Hindlimb muscle (tissue), 1 donor: ENCODE measurements at regions not wholly inside any gene's neighbourhood (a gene's known extent, or its start where the extent isn't known, plus 50 kb on each side); places are given as distances from the start of the nearest gene placed in this dataset.

Experiments
- DNase-seq: peaks from one replicate; pipeline ENCODE4 v3.0.0-alpha.2; 2013

GRCh38 chr3:16658004-16658924 lies 53.0 kb upstream of the DAZL start:
- DNase-seq, result no peak

- no peak for DNase-seq
Observed at GRCh38 chr3:16658925-16659793, 53.9 kb upstream of the DAZL start.

GRCh38 chr3:16663854-16664712 lies 58.9 kb upstream of the DAZL start:
- no peak for DNase-seq

GRCh38 chr3:16665282-16665741 lies 60.1 kb upstream of the DAZL start:
- no peak for DNase-seq

- no peak for DNase-seq
Observed at GRCh38 chr3:16666206-16666605, 61.0 kb upstream of the DAZL start.

GRCh38 chr3:16667633-16668032 lies 62.4 kb upstream of the DAZL start:
- DNase-seq, result no peak

GRCh38 chr3:16668776-16669545 lies 63.7 kb upstream of the DAZL start:
- peak; percentile 16 for DNase-seq

GRCh38 chr3:16670191-16670590 lies 65.0 kb upstream of the DAZL start:
- DNase-seq, result no peak

- DNase-seq, result no peak
Observed at GRCh38 chr3:16671690-16672089, 66.5 kb upstream of the DAZL start.

- no peak for DNase-seq
Observed at GRCh38 chr3:16673530-16673929, 68.3 kb upstream of the DAZL start.

- DNase-seq, result no peak
Observed at GRCh38 chr3:16675805-16676204, 70.6 kb upstream of the DAZL start.

- no peak for DNase-seq
Observed at GRCh38 chr3:16686679-16687078, 81.5 kb upstream of the DAZL start.

GRCh38 chr3:16687221-16687620 lies 82.0 kb upstream of the DAZL start:
- DNase-seq, result no peak

- no peak for DNase-seq
Observed at GRCh38 chr3:16692486-16693344, 87.5 kb upstream of the DAZL start.

- DNase-seq, result no peak
Observed at GRCh38 chr3:16693820-16694219, 88.6 kb upstream of the DAZL start.

GRCh38 chr3:16695710-16696109 lies 90.5 kb upstream of the DAZL start:
- no peak for DNase-seq

- DNase-seq, result no peak
Observed at GRCh38 chr3:16697443-16698147, 92.4 kb upstream of the DAZL start.

- no peak for DNase-seq
Observed at GRCh38 chr3:16700651-16701050, 95.4 kb upstream of the DAZL start.

GRCh38 chr3:16704941-16705340 lies 99.7 kb upstream of the DAZL start:
- DNase-seq, result peak; percentile 5

- no peak for DNase-seq
Observed at GRCh38 chr3:16707260-16707659, 102.0 kb upstream of the DAZL start.
